K562 (cell line): ENCODE measurements at regions not wholly inside any gene's neighbourhood (a gene's known extent, or its start where the extent isn't known, plus 50 kb on each side); places are given as distances from the start of the nearest gene placed in this dataset.
A peak's percentile ranks its signal among the peaks of the same experiment; 100 is the strongest.

Experiments
- ATAC-seq: fragments of 200-7000 bp; cut with Tn5 transposase; 3 replicates; pipeline ENCODE4 v1.9.1; 2020; ENCODE audit warnings: moderate library complexity
- BruUV-seq: library from RNA; stranded (reverse); fragments of 400-500 nt; replicated peaks from 2 replicates; lab custom pipeline; 2021; lab: Mats Ljungman, UMichigan
- CTCF ChIA-PET: fragments of 300-600 bp; formaldehyde crosslinking; extraction: SDS; loops from one replicate; lab custom pipeline; 2021; ENCODE audit warnings: low intra/inter-chr PET ratio; lab: Yijun Ruan, JAX
- POLR2A ChIA-PET: fragments of 300-600, 350-650 bp; sonication (Branson Sonifier 250); formaldehyde crosslinking; extraction: SDS; loops from one replicate; lab custom pipeline; 2021; ENCODE audit warnings: antibody characterized with exemption, inconsistent platforms; lab: Yijun Ruan, JAX
- DNase-seq, 4 experiments: peaks; one replicate each; pipeline versions ENCODE4 v3.0.0 to v3.0.0-alpha.2; 2011 to 2018; ENCODE audit warnings: low spot score in 3 of 4, mixed read lengths in 3 of 4; ENCODE audit errors: extremely low read depth in 1 of 4
- FAIRE-seq: peaks from 2 replicates; lab custom pipeline; 2011; peaks lifted over from hg19 to GRCh38; lab: Jason Lieb, UNC
- H2AFZ ChIP-seq: 2 replicates; pipeline ENCODE4 v1.6.0; 2011; ENCODE audit warnings: low read depth, low read length, control low read depth, inconsistent platforms
- H3K27ac ChIP-seq: fragments of 200-600 bp; 3 replicates; pipeline ENCODE4 v1.8.0; 2011; ENCODE audit warnings: low read depth, mild to moderate bottlenecking, control low read depth, inconsistent platforms, low read length, moderate library complexity, mixed read lengths; ENCODE audit errors: extremely low read depth
- H3K27me3 ChIP-seq, 2 experiments: fragments of 300-600 bp in 1 of 2; 2 replicates in 1 of 2; 3 replicates in 1 of 2; pipeline versions ENCODE4 v1.6.0 to v1.8.0; 2011; ENCODE audit warnings: inconsistent platforms in 2 of 2, low read length in 2 of 2, mild to moderate bottlenecking in 1 of 2, mixed read lengths in 1 of 2, moderate library complexity in 1 of 2; ENCODE audit not compliant: control insufficient read depth in 2 of 2, insufficient read depth in 2 of 2
- H3K36me3 ChIP-seq: fragments of 300-600 bp; 3 replicates; pipeline ENCODE4 v1.8.0; 2011; ENCODE audit warnings: mild to moderate bottlenecking, low read length, inconsistent platforms; ENCODE audit not compliant: control insufficient read depth, insufficient read depth
- H3K4me1 ChIP-seq, 2 experiments: fragments of 200-600 bp in 1 of 2; replicated peaks in 1 of 2; 2 replicates in 1 of 2; 3 replicates in 1 of 2; pipeline versions ENCODE4 v1.5.1 to v1.8.0; 2011; ENCODE audit warnings: inconsistent platforms in 2 of 2, low read length in 2 of 2, mild to moderate bottlenecking in 1 of 2, mixed read lengths in 1 of 2, moderate library complexity in 1 of 2; ENCODE audit not compliant: control insufficient read depth in 2 of 2, insufficient read depth in 2 of 2
- H3K4me2 ChIP-seq: 2 replicates; pipeline ENCODE4 v1.6.1; 2011; ENCODE audit warnings: low read length, control low read depth, inconsistent platforms, mixed read lengths; ENCODE audit not compliant: insufficient read depth
- H3K4me3 ChIP-seq: fragments of 200-600 bp; sonication (generic), shearing (Covaris generic); 2 replicates; pipeline ENCODE4 v1.5.1; 2016; ENCODE audit warnings: control low read depth, inconsistent platforms
- H3K79me2 ChIP-seq: fragments of 200-600 bp; 3 replicates; pipeline ENCODE4 v1.8.0; 2011; ENCODE audit warnings: low read length, inconsistent platforms; ENCODE audit not compliant: control insufficient read depth, insufficient read depth
- H3K9ac ChIP-seq, 2 experiments: 2 replicates each; pipeline versions ENCODE4 v1.6.0 to v1.6.1; 2011; ENCODE audit warnings: low read depth in 2 of 2, low read length in 2 of 2, control low read depth in 1 of 2, inconsistent platforms in 1 of 2, mild to moderate bottlenecking in 1 of 2, mixed read lengths in 1 of 2; ENCODE audit not compliant: insufficient read depth in 1 of 2
- H3K9me1 ChIP-seq: one replicate; pipeline ENCODE4 v1.6.0; 2011; ENCODE audit warnings: inconsistent platforms, mild to moderate bottlenecking, low read length, moderate library complexity; ENCODE audit not compliant: control insufficient read depth, insufficient read depth
- H3K9me3 ChIP-seq: replicated peaks from 2 replicates; pipeline ENCODE4 v1.5.1; 2011; ENCODE audit warnings: low read depth, low read length, inconsistent platforms; ENCODE audit not compliant: control insufficient read depth, insufficient read depth
- H4K20me1 ChIP-seq: replicated peaks from 2 replicates; pipeline ENCODE4 v1.6.1; 2011; ENCODE audit warnings: low read length, inconsistent platforms, mixed read lengths; ENCODE audit not compliant: control insufficient read depth, insufficient read depth
- EHMT2 ChIP-seq: fragments of 450-650 bp; IDR thresholded peaks from 2 replicates; pipeline ENCODE4 v1.6.1; 2018; ENCODE audit warnings: antibody characterized with exemption
- ELF4 ChIP-seq: fragments of 450-650 bp; formaldehyde crosslinking; IDR thresholded peaks from 2 replicates; pipeline ENCODE4 v1.4.0; 2022; ENCODE audit warnings: missing genetic modification characterization
- RBM17 ChIP-seq: fragments of 200-400 bp; formaldehyde crosslinking; IDR thresholded peaks from 2 replicates; pipeline ENCODE4 v1.6.1; 2017; ENCODE audit warnings: low read depth, mild to moderate bottlenecking, low read length, borderline replicate concordance
- SMARCE1 ChIP-seq: fragments of 450-650 bp; IDR thresholded peaks from 2 replicates; pipeline ENCODE4 v1.7.1; 2016; ENCODE audit warnings: mild to moderate bottlenecking
- ZNF197 ChIP-seq: fragments of 200-800 bp; sonication (Bioruptor generic); IDR thresholded peaks from 2 replicates; pipeline ENCODE4 v1.6.1; 2016; ENCODE audit warnings: low read depth, missing genetic modification characterization, missing compliant biosample characterization
- ZNF436 ChIP-seq: fragments of 250-450, 450-650 bp; sonication (Bioruptor Pico); formaldehyde crosslinking; IDR thresholded peaks from 2 replicates; pipeline ENCODE4 v1.7.0; 2020; ENCODE audit warnings: mild to moderate bottlenecking
- WGBS: fragments of 100-300 bp; shearing (Covaris generic); methylation state at CpG from one replicate; pipeline ENCODE4 v1.1.6; 2016; ENCODE audit warnings: low coverage, mixed read lengths; ENCODE audit not compliant: insufficient coverage; ENCODE audit errors: missing lambda C conversion rate; 5-methylcytosine and 5-hydroxymethylcytosine counted together
- in situ Hi-C: fragments of 300-500 bp; cut with MboI; formaldehyde crosslinking; loops from 4 replicates; pipeline ENCODE4 v1.15.0; 2018; ENCODE audit warnings: inconsistent platforms, mixed read lengths
- intact Hi-C: fragments of 100-400 bp; cut with micrococcal nuclease; formaldehyde crosslinking; loops from 2 replicates; pipeline ENCODE4 v1.14.2; 2022
- TF ChIP-seq, protein P1 (sequence below), 2 experiments: fragments of 450-650 bp; formaldehyde crosslinking in 1 of 2; IDR thresholded peaks; 2 replicates each; pipeline versions ENCODE4 v1.4.0 to v1.6.1; 2014 to 2020; ENCODE audit warnings: mild to moderate bottlenecking in 2 of 2, borderline replicate concordance in 1 of 2, low read depth in 1 of 2
- TF ChIP-seq, protein P2 (sequence below): IDR thresholded peaks from 2 replicates; pipeline ENCODE4 v1.6.1; 2014; ENCODE audit warnings: antibody characterized with exemption
- TF ChIP-seq, protein P3 (sequence below): fragments of 450-650 bp; formaldehyde crosslinking; IDR thresholded peaks from 2 replicates; pipeline ENCODE4 v1.4.0; 2020; ENCODE audit warnings: mild to moderate bottlenecking, mixed read lengths

DNA sequence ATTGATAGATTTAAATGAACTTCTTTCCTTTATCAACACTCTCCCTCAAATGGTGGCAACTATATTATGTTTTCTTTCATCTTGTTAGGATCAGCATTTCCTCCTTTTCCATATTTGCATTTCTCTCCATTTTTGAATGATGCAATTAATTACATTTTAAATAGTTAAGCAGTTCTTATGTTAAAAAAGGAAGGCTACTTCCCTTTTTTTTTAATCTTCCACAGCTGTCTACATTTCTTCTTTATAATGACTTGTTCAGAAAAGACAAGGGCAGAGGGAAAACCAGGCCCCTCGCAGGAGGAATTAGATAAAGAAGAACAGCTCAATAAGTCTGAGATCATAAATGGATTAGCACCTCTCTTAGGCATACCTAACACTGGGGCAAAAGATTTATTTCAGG is 208.9 kb downstream of the ARL4A start (continued):
- TF ChIP-seq, protein P1, sequence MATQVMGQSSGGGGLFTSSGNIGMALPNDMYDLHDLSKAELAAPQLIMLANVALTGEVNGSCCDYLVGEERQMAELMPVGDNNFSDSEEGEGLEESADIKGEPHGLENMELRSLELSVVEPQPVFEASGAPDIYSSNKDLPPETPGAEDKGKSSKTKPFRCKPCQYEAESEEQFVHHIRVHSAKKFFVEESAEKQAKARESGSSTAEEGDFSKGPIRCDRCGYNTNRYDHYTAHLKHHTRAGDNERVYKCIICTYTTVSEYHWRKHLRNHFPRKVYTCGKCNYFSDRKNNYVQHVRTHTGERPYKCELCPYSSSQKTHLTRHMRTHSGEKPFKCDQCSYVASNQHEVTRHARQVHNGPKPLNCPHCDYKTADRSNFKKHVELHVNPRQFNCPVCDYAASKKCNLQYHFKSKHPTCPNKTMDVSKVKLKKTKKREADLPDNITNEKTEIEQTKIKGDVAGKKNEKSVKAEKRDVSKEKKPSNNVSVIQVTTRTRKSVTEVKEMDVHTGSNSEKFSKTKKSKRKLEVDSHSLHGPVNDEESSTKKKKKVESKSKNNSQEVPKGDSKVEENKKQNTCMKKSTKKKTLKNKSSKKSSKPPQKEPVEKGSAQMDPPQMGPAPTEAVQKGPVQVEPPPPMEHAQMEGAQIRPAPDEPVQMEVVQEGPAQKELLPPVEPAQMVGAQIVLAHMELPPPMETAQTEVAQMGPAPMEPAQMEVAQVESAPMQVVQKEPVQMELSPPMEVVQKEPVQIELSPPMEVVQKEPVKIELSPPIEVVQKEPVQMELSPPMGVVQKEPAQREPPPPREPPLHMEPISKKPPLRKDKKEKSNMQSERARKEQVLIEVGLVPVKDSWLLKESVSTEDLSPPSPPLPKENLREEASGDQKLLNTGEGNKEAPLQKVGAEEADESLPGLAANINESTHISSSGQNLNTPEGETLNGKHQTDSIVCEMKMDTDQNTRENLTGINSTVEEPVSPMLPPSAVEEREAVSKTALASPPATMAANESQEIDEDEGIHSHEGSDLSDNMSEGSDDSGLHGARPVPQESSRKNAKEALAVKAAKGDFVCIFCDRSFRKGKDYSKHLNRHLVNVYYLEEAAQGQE (IDR thresholded peaks at IDR 0.05; ENCODE audit: borderline replicate concordance) = no peak
- TF ChIP-seq, protein P1 (CRISPR knock-in tag; IDR thresholded peaks at IDR 0.05; ENCODE audit: low read depth) = no peak
- TF ChIP-seq SMARCE1 = no peak
- TF ChIP-seq, all 486 proteins: peak for 0

DNA sequence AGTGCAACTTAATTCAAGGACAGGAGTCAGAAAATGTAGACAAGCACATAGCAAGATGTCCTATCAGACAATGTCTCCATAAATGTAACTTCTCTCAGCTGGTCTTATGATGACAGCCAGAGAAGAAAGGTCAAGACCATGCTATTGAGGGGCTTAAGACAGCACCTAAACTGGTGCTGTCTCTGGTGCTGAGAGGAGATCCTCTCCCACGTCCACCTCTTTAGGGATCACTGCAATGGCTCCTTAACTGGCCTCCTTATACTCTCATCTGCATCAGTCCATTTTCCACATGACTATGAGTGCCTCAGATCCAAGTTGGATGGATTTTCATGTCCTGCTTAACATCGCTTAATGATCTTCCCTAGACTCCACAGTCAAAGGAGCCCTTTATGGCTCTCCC is 210.6 kb downstream of the ARL4A start:
- ATAC-seq (peak; percentile 86), FAIRE-seq (no peak), DNase-seq (peak in 2 of 4 experiments; percentile 20 to 22)
- Histone ChIP-seq H3K9me1 (no peaks in the 10 kb centered on the region), H3K4me2 (no peak overlapping the region; the same call in 1 of the 2 replicates), H4K20me1 (no peaks in the 10 kb centered on the region), H3K4me1 (peaks cover 0 to 8% of the 10 kb centered on the region in 2 experiments; a peak in 1 of 5 replicates), H3K9me3 (no peaks in the 10 kb centered on the region), H3K4me3 (no peak overlapping the region), H3K9ac (no peak overlapping the region), H3K27me3 (no peaks in the 10 kb centered on the region), H3K36me3 (no peaks in the 10 kb centered on the region), H3K79me2 (no peaks in the 10 kb centered on the region), H3K27ac (no peak overlapping the region), H2AFZ (peak overlapping the region; percentile 67)
- CTCF ChIA-PET = no interaction called here
- intact Hi-C loops (no loop called here), in situ Hi-C loops (no loop called here)
- BruUV-seq = no TSS peak
- POLR2A ChIA-PET = no interaction called here
- 64% methylated on average over 2 of the region's 2 CpGs for WGBS
- peak; percentile 91 for TF ChIP-seq EHMT2
- no peak for TF ChIP-seq ELF4
- no peak for TF ChIP-seq RBM17
- no peak for TF ChIP-seq ZNF436 (CRISPR knock-in tag)
- TF ChIP-seq, protein P2, sequence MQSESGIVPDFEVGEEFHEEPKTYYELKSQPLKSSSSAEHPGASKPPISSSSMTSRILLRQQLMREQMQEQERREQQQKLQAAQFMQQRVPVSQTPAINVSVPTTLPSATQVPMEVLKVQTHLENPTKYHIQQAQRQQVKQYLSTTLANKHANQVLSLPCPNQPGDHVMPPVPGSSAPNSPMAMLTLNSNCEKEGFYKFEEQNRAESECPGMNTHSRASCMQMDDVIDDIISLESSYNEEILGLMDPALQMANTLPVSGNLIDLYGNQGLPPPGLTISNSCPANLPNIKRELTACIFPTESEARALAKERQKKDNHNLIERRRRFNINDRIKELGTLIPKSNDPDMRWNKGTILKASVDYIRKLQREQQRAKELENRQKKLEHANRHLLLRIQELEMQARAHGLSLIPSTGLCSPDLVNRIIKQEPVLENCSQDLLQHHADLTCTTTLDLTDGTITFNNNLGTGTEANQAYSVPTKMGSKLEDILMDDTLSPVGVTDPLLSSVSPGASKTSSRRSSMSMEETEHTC = no peak
- TF ChIP-seq, protein P3, sequence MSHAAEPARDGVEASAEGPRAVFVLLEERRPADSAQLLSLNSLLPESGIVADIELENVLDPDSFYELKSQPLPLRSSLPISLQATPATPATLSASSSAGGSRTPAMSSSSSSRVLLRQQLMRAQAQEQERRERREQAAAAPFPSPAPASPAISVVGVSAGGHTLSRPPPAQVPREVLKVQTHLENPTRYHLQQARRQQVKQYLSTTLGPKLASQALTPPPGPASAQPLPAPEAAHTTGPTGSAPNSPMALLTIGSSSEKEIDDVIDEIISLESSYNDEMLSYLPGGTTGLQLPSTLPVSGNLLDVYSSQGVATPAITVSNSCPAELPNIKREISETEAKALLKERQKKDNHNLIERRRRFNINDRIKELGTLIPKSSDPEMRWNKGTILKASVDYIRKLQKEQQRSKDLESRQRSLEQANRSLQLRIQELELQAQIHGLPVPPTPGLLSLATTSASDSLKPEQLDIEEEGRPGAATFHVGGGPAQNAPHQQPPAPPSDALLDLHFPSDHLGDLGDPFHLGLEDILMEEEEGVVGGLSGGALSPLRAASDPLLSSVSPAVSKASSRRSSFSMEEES (CRISPR knock-in tag) = no peak
- TF ChIP-seq ZNF197 = no peak
